SK-N-MC (cell line): ENCODE measurements at regions not wholly inside any gene's neighbourhood (a gene's known extent, or its start where the extent isn't known, plus 50 kb on each side); places are given as distances from the start of the nearest gene placed in this dataset.

ENCODE experiments used
- EZH2 ChIP-seq: fragments of 200-600 bp; sonication (generic); IDR thresholded peaks from one replicate; pipeline ENCODE4 v1.6.1; 2017; ENCODE audit warnings: antibody characterized with exemption
- POLR2AphosphoS5 ChIP-seq: IDR thresholded peaks from 2 replicates; pipeline ENCODE4 v1.6.1; 2012; ENCODE audit warnings: mild to moderate bottlenecking, low read depth, low read length, borderline replicate concordance

DNA sequence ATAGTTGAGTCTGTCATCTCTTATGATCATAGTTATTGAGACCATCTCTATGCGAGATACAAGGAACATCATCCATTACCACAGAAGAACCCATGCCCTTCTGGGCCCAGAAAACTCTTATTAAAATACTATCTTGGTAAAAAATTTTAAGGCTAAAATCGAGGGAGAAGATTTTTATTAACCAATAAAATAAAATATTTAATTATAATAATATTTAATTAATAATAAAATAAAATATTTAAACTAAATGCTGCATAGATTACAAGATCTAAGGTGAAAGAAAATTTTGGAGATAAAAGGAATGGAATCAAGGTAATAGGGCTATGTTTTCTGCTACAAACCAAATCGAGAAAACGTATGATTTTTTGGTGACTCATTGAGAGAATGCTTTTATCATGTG is 540.2 kb downstream of the KCNH5 start:
- TF ChIP-seq POLR2AphosphoS5 (no peak), EZH2 (no peak)
